ENCODE measurements at regions not wholly inside any gene's neighbourhood (a gene's known extent, or its start where the extent isn't known, plus 50 kb on each side); places are given as distances from the start of the nearest gene placed in this dataset.

GRCh38 chrX:20350596-20350995 is 83.9 kb upstream of the RPS6KA3 start:
- Histone ChIP-seq H3K9ac (ENCODE audit: low read length) (no peak overlapping the region), H2AFZ (ENCODE audit: low read depth, low read length) (no peak overlapping the region), H4K20me1 (ENCODE audit: insufficient read depth, low read length) (no peaks in the 10 kb centered on the region), H3K27ac (ENCODE audit: low read length) (no peak overlapping the region), H3K9me3 (ENCODE audit: insufficient read depth, low read length) (no peaks in the 10 kb centered on the region), H3K36me3 (replicated peaks; ENCODE audit: low read depth, low read length) (no peaks in the 10 kb centered on the region), H3K4me1 (ENCODE audit: low read length) (peaks cover 14% of the 10 kb centered on the region), H3K4me2 (ENCODE audit: low read length) (no peak overlapping the region), H3K79me2 (ENCODE audit: low read length) (no peaks in the 10 kb centered on the region), H3K27me3 (ENCODE audit: low read depth, low read length) (peaks cover 37% of the 10 kb centered on the region), H3K4me3 (ENCODE audit: low read length) (no peak overlapping the region)
- TF ChIP-seq EZH2phosphoT487 (IDR thresholded peaks at IDR 0.05; ENCODE audit: low read depth): no peak
- no peak for TF ChIP-seq CTCF (IDR thresholded peaks at IDR 0.05; ENCODE audit: low read depth, low read length)

- Histone ChIP-seq H3K27me3 (ENCODE audit: low read depth, low read length) (peaks cover 29% of the 10 kb centered on the region), H2AFZ (ENCODE audit: low read depth, low read length) (no peak overlapping the region), H4K20me1 (ENCODE audit: insufficient read depth, low read length) (no peaks in the 10 kb centered on the region), H3K4me1 (ENCODE audit: low read length) (peaks cover 10% of the 10 kb centered on the region), H3K4me3 (ENCODE audit: low read length) (no peak overlapping the region), H3K36me3 (replicated peaks; ENCODE audit: low read depth, low read length) (no peaks in the 10 kb centered on the region), H3K27ac (ENCODE audit: low read length) (no peak overlapping the region), H3K9me3 (ENCODE audit: insufficient read depth, low read length) (no peaks in the 10 kb centered on the region), H3K4me2 (ENCODE audit: low read length) (no peak overlapping the region), H3K79me2 (ENCODE audit: low read length) (no peaks in the 10 kb centered on the region), H3K9ac (ENCODE audit: low read length) (no peak overlapping the region)
- TF ChIP-seq EZH2phosphoT487 (IDR thresholded peaks at IDR 0.05; ENCODE audit: low read depth) (no peak), CTCF (IDR thresholded peaks at IDR 0.05; ENCODE audit: low read depth, low read length) (no peak)
Measured at GRCh38 chrX:20348139-20348538, 81.4 kb upstream of the RPS6KA3 start.

- Histone ChIP-seq H3K4me1 (ENCODE audit: low read length) (peaks cover 3% of the 10 kb centered on the region), H4K20me1 (ENCODE audit: insufficient read depth, low read length) (no peaks in the 10 kb centered on the region), H3K4me3 (ENCODE audit: low read length) (no peak overlapping the region), H3K27me3 (ENCODE audit: low read depth, low read length) (peaks cover 27% of the 10 kb centered on the region), H3K36me3 (replicated peaks; ENCODE audit: low read depth, low read length) (no peaks in the 10 kb centered on the region), H3K27ac (ENCODE audit: low read length) (no peak overlapping the region), H3K4me2 (ENCODE audit: low read length) (no peak overlapping the region), H3K9ac (ENCODE audit: low read length) (no peak overlapping the region), H3K9me3 (ENCODE audit: insufficient read depth, low read length) (no peaks in the 10 kb centered on the region), H3K79me2 (ENCODE audit: low read length) (no peaks in the 10 kb centered on the region), H2AFZ (ENCODE audit: low read depth, low read length) (no peak overlapping the region)
- TF ChIP-seq CTCF (IDR thresholded peaks at IDR 0.05; ENCODE audit: low read depth, low read length): no peak
- no peak for TF ChIP-seq EZH2phosphoT487 (IDR thresholded peaks at IDR 0.05; ENCODE audit: low read depth)
Measured at GRCh38 chrX:20347481-20347880, 80.8 kb upstream of the RPS6KA3 start.

- Histone ChIP-seq H3K9me3 (ENCODE audit: insufficient read depth, low read length) (no peaks in the 10 kb centered on the region), H3K36me3 (replicated peaks; ENCODE audit: low read depth, low read length) (no peaks in the 10 kb centered on the region), H2AFZ (ENCODE audit: low read depth, low read length) (no peak overlapping the region), H3K27me3 (ENCODE audit: low read depth, low read length) (no peaks in the 10 kb centered on the region), H3K4me2 (ENCODE audit: low read length) (no peak overlapping the region), H3K4me3 (ENCODE audit: low read length) (no peak overlapping the region), H3K4me1 (ENCODE audit: low read length) (no peaks in the 10 kb centered on the region), H3K9ac (ENCODE audit: low read length) (no peak overlapping the region), H3K27ac (ENCODE audit: low read length) (no peak overlapping the region), H4K20me1 (ENCODE audit: insufficient read depth, low read length) (no peaks in the 10 kb centered on the region), H3K79me2 (ENCODE audit: low read length) (no peaks in the 10 kb centered on the region)
- TF ChIP-seq CTCF (IDR thresholded peaks at IDR 0.05; ENCODE audit: low read depth, low read length) (no peak), EZH2phosphoT487 (IDR thresholded peaks at IDR 0.05; ENCODE audit: low read depth) (no peak)
Measured at GRCh38 chrX:20333672-20334071, 67.0 kb upstream of the RPS6KA3 start.
